HUES64 (cell line): ENCODE measurements at regions not wholly inside any gene's neighbourhood (a gene's known extent, or its start where the extent isn't known, plus 50 kb on each side); places are given as distances from the start of the nearest gene placed in this dataset.
"Not testable (repeated sequence)": the region's sequence is repeated elsewhere in the genome, so short reads cannot be mapped to it uniquely, and the experiment has no call there.

Experiments used
- H3K27ac ChIP-seq: 2 replicates; pipeline ENCODE4 v1.7.0; 2013; ENCODE audit warnings: low read depth, low read length, inconsistent platforms
- H3K27me3 ChIP-seq: 2 replicates; pipeline ENCODE4 v1.6.1; 2013; ENCODE audit warnings: mild to moderate bottlenecking, low read length; ENCODE audit not compliant: insufficient read depth
- H3K36me3 ChIP-seq: 2 replicates; pipeline ENCODE4 v1.6.1; 2013; ENCODE audit warnings: mild to moderate bottlenecking, low read length; ENCODE audit not compliant: insufficient read depth
- H3K4me1 ChIP-seq: 2 replicates; pipeline ENCODE4 v1.6.1; 2013; ENCODE audit warnings: mild to moderate bottlenecking, low read length, moderate library complexity; ENCODE audit not compliant: insufficient read depth
- H3K4me3 ChIP-seq: 2 replicates; pipeline ENCODE4 v1.5.1; 2013; ENCODE audit warnings: mild to moderate bottlenecking, low read length, moderate library complexity
- H3K9ac ChIP-seq: 2 replicates; pipeline ENCODE4 v1.6.1; 2013; ENCODE audit warnings: mild to moderate bottlenecking, low read depth, low read length
- H3K9me3 ChIP-seq: 2 replicates; pipeline ENCODE4 v1.6.1; 2013; ENCODE audit warnings: low read depth, low read length; ENCODE audit not compliant: insufficient read depth
- WGBS: fragments of 150-250, 120-280 bp; methylation state at CpG from one replicate; pipeline ENCODE4 v1.1.7; 2013; ENCODE audit warnings: missing lambda C conversion rate; 5-methylcytosine and 5-hydroxymethylcytosine counted together

- Histone ChIP-seq H3K9ac (peak overlapping the region; percentile 6; the same call in 1 of the 2 replicates), H3K27ac (peak overlapping the region; percentile 73; the same call in 1 of the 2 replicates), H3K27me3 (no peaks in the 10 kb centered on the region), H3K9me3 (no peaks in the 10 kb centered on the region), H3K4me3 (0 out of 2 replicates have a peak overlapping the region, but pooled peaks have one; percentile 0), H3K36me3 (no peaks in the 10 kb centered on the region), H3K4me1 (peaks cover 64% of the 10 kb centered on the region)
- 15% methylated on average over 3 of the region's 4 CpGs for WGBS
Measured at GRCh38 chr7:81155654-81156373, 237.0 kb upstream of the SEMA3C start.

GRCh38 chr7:81154565-81154964 lies 235.7 kb upstream of the SEMA3C start:
- Histone ChIP-seq H3K36me3 (no peaks in the 10 kb centered on the region), H3K27me3 (no peaks in the 10 kb centered on the region), H3K27ac (0 out of 2 replicates have a peak overlapping the region, but pooled peaks have one; percentile 32), H3K9ac (no peak overlapping the region), H3K4me1 (peaks cover 67% of the 10 kb centered on the region), H3K9me3 (no peaks in the 10 kb centered on the region), H3K4me3 (no peak overlapping the region)
- WGBS, result 60% methylated on average over 1 of the region's 1 CpG

GRCh38 chr7:81152925-81153324 lies 234.1 kb upstream of the SEMA3C start:
- H3K27ac ChIP-seq, H3K9ac ChIP-seq, H3K4me3 ChIP-seq, H3K9me3 ChIP-seq, H3K27me3 ChIP-seq, H3K36me3 ChIP-seq: not testable (repeated sequence)
- WGBS, result 97% methylated on average over 9 of the region's 9 CpGs
- H3K4me1 ChIP-seq, result peaks cover 53% of the 10 kb centered on the region

GRCh38 chr7:81150951-81151361 lies 232.1 kb upstream of the SEMA3C start:
- peaks cover 34% of the 10 kb centered on the region for H3K4me1 ChIP-seq
- no peak overlapping the region for H3K9ac ChIP-seq
- no peaks in the 10 kb centered on the region for H3K9me3 ChIP-seq
- 78% methylated on average over 1 of the region's 1 CpG for WGBS
- no peaks in the 10 kb centered on the region for H3K36me3 ChIP-seq
- H3K27me3 ChIP-seq, result no peaks in the 10 kb centered on the region
- no peak overlapping the region for H3K4me3 ChIP-seq
- H3K27ac ChIP-seq, result no peak overlapping the region

- Histone ChIP-seq H3K9me3 (no peaks in the 10 kb centered on the region), H3K36me3 (no peaks in the 10 kb centered on the region), H3K9ac (no peak overlapping the region), H3K27me3 (no peaks in the 10 kb centered on the region), H3K4me1 (no peaks in the 10 kb centered on the region), H3K27ac (no peak overlapping the region), H3K4me3 (no peak overlapping the region)
- 95% methylated on average over 2 of the region's 2 CpGs for WGBS
Measured at GRCh38 chr7:81143856-81144255, 225.0 kb upstream of the SEMA3C start.

GRCh38 chr7:81141257-81142205 lies 222.7 kb upstream of the SEMA3C start:
- WGBS, result 97% methylated on average over 45 of the region's 45 CpGs
- H3K9ac ChIP-seq, H3K36me3 ChIP-seq: not testable (repeated sequence)

GRCh38 chr7:81140775-81141174 lies 221.9 kb upstream of the SEMA3C start:
- no peaks in the 10 kb centered on the region for H3K4me1 ChIP-seq
- no peak overlapping the region for H3K27ac ChIP-seq
- no peak overlapping the region for H3K4me3 ChIP-seq
- H3K9ac ChIP-seq, result no peak overlapping the region
- H3K9me3 ChIP-seq, result no peaks in the 10 kb centered on the region
- WGBS, result 89% methylated on average over 3 of the region's 3 CpGs
- no peaks in the 10 kb centered on the region for H3K27me3 ChIP-seq
- no peaks in the 10 kb centered on the region for H3K36me3 ChIP-seq

More at GRCh38 chr7:81141257-81142205, 222.7 kb upstream of the SEMA3C start:
- H3K9me3 ChIP-seq, H3K4me3 ChIP-seq, H3K4me1 ChIP-seq, H3K27ac ChIP-seq, H3K27me3 ChIP-seq: not testable (repeated sequence)

- Histone ChIP-seq H3K9ac (no peak overlapping the region), H3K4me3 (no peak overlapping the region), H3K9me3 (no peaks in the 10 kb centered on the region), H3K27me3 (no peaks in the 10 kb centered on the region), H3K4me1 (no peaks in the 10 kb centered on the region), H3K36me3 (no peaks in the 10 kb centered on the region), H3K27ac (no peak overlapping the region)
- WGBS, result 97% methylated on average over 2 of the region's 2 CpGs
Measured at GRCh38 chr7:81140252-81140651, 221.4 kb upstream of the SEMA3C start.

GRCh38 chr7:81138870-81139269 lies 220.0 kb upstream of the SEMA3C start:
- no peak overlapping the region for H3K27ac ChIP-seq
- no peak overlapping the region for H3K9ac ChIP-seq
- no peaks in the 10 kb centered on the region for H3K9me3 ChIP-seq
- no CpG with 5 or more reads among the region's 1 CpG for WGBS
- no peaks in the 10 kb centered on the region for H3K4me1 ChIP-seq
- H3K27me3 ChIP-seq, result no peaks in the 10 kb centered on the region
- H3K36me3 ChIP-seq, result no peaks in the 10 kb centered on the region
- H3K4me3 ChIP-seq, result no peak overlapping the region

- 99% methylated on average over 4 of the region's 4 CpGs for WGBS
- no peak overlapping the region for H3K27ac ChIP-seq
- H3K36me3 ChIP-seq, result no peaks in the 10 kb centered on the region
- H3K4me1 ChIP-seq, result no peaks in the 10 kb centered on the region
- no peak overlapping the region for H3K4me3 ChIP-seq
- H3K27me3 ChIP-seq, result no peaks in the 10 kb centered on the region
- no peaks in the 10 kb centered on the region for H3K9me3 ChIP-seq
- H3K9ac ChIP-seq, result no peak overlapping the region
Measured at GRCh38 chr7:81135324-81135723, 216.5 kb upstream of the SEMA3C start.

GRCh38 chr7:81128011-81128410 lies 209.2 kb upstream of the SEMA3C start:
- no peak overlapping the region for H3K27ac ChIP-seq
- no peaks in the 10 kb centered on the region for H3K27me3 ChIP-seq
- H3K4me3 ChIP-seq, result no peak overlapping the region
- H3K9me3 ChIP-seq, result no peaks in the 10 kb centered on the region
- no peaks in the 10 kb centered on the region for H3K36me3 ChIP-seq
- H3K9ac ChIP-seq, result no peak overlapping the region
- WGBS, result 91% methylated on average over 1 of the region's 1 CpG
- no peaks in the 10 kb centered on the region for H3K4me1 ChIP-seq
